NCI-H510A (cell line): ENCODE measurements at regions not wholly inside any gene's neighbourhood (a gene's known extent, or its start where the extent isn't known, plus 50 kb on each side); places are given as distances from the start of the nearest gene placed in this dataset.
"Not testable (repeated sequence)": the region's sequence is repeated elsewhere in the genome, so short reads cannot be mapped to it uniquely, and the experiment has no call there.

Experiments used
- DNase-seq: peaks from one replicate; lab custom pipeline; 2025; lab: John Stamatoyannopoulos, UW

DNA sequence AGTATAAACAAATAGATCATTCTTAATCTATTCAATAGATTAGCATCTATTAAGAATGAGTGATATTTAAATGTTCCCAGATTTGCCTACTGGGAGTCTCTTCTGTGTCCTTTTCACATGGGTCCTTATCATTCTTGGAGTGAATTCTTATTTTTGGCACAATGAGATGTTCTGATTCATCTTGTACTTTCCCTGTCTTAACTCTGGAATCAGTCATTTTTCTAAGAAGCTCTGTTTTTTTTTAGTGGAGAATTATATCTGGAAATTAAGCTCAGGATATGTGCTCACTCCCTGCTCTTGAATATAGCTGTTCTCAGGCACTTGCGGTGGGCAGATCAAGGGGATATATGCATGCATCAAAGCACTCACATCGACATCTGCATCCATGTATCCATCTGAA lies 625.3 kb upstream of the HS3ST1 start:
- no peak for DNase-seq

DNA sequence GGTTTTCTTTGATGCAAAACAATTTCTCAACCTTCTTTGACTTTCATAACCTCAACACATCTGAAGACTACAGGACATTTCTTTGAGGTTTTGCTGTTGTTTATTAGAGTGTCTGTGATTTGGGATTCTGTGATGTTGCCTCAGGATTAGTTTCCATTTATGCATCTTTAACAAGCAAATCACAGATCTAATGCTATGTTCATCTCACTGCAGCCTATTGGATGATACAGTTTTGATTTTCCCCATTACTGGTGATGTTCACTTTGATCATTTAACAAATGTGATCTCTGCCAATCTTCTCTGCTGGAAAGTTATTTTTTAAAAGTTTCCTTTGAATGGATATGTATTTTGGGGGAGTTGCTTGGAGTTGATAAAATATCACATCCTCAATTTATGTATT lies 624.9 kb upstream of the HS3ST1 start:
- no peak for DNase-seq

- no peak for DNase-seq
Observed at GRCh38 chr4:12050357-12050756, 621.7 kb upstream of the HS3ST1 start.

GRCh38 chr4:12042818-12043217 lies 614.1 kb upstream of the HS3ST1 start:
- DNase-seq: no peak

- DNase-seq: no peak
Observed at GRCh38 chr4:12041828-12042227, 613.1 kb upstream of the HS3ST1 start.

GRCh38 chr4:12036450-12036849 lies 607.8 kb upstream of the HS3ST1 start:
- no peak for DNase-seq

DNA sequence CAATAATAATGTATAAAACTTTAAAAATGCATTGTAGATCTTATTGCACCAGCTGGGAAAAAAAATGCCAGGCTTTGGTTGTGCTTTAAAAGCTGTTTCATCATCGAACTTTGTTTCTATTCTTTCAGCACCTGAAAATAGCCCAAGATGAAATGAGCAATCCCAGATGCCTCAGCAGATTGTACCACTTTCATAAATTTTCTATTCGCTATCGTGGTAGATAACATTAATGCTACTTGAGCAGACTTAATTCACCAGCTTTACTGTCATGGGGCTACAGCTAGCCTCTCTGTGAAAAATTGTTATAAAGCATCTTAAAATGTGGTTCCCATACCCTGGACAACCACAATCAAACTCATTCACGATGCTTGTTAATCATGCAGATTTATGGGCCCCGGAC lies 599.6 kb upstream of the HS3ST1 start:
- no peak for DNase-seq

DNA sequence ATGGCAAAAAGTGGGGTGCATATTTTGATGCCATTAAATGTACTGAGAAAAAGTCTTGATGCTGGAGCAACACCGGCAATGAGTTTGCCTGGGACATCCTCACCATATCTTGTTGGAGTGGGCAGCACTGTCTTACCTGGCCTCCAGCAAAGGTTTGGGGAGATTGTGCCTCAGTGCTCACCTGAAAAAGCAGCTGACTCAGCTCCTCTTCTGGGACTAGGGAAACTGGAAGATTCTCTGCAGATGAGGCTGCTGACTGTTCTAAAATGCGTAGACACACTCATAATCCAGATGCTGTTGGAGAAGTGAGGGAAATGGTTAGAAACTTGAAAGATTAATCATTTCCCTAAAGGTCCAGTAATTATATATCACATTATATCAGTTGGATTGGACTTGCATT lies 593.7 kb upstream of the HS3ST1 start:
- no peak for DNase-seq

- no peak for DNase-seq
Observed at GRCh38 chr4:12016729-12017128, 588.0 kb upstream of the HS3ST1 start.

DNA sequence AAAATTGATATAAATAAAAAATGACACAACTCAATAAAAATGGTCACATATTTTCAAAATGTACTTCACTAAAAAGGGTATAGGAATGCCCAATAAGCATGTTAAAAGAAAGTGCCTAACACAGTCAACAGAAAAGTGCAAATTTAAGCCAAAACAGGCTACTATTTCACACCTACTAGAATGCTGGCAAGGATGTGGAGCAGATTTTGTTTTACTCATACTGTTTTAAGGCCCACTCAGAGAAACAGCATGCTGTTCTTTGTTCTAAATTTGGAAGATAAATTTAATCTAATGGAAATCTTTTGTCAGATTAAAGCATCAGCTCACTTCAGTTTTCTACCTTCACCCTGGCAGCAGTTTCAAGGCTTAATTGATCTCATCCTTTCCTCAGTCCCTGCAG lies 576.8 kb upstream of the HS3ST1 start:
- no peak for DNase-seq

- not testable (repeated sequence) for DNase-seq
Observed at GRCh38 chr4:11996581-11996980, 567.9 kb upstream of the HS3ST1 start.

DNA sequence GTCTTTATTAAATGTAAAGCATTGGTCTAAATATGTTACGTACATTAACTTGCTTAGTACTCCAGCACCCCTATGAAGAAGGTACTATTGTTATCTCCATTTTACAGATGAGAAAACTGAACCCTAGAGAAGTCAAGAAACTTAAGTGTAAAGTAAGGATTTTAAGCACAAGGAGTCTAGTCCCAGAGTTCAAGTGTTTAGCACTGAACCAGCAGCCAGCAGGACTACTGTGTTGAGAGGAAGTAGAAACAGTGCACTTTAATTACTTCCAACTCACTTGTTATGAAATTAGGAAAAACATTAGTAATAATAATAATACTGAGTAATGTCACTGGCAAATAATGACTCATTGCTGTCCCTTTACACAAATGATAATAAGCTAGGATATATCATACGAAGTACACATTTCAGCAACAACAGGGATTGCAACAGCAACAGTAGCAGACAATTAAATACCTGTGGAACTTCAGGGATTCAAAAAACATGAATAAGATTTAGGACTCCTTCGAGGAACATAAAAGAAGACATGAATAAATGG lies 548.1 kb upstream of the HS3ST1 start:
- DNase-seq: no peak

DNA sequence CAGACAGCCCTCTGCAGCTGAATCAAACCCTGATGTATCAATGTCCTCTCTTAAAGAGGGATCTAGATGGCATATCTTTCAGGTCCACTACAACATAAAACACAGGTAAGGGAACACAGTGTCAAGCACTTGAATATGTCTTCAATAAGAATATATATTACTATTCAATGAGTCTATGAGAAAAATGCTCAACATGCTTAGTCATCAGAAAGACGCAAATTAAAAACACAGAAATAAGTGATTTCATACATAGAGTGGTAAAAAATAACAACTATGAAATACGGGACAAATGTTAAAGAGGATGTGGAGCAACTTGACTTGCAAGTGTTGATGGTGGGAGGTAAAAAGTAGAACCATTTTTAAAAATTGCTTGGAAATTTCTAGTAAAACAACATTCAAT lies 544.6 kb upstream of the HS3ST1 start:
- no peak for DNase-seq

GRCh38 chr4:11970754-11971153 lies 542.1 kb upstream of the HS3ST1 start:
- DNase-seq: no peak

GRCh38 chr4:11966782-11967181 lies 538.1 kb upstream of the HS3ST1 start:
- no peak for DNase-seq

GRCh38 chr4:11954093-11954492 lies 525.4 kb upstream of the HS3ST1 start:
- DNase-seq: no peak

DNA sequence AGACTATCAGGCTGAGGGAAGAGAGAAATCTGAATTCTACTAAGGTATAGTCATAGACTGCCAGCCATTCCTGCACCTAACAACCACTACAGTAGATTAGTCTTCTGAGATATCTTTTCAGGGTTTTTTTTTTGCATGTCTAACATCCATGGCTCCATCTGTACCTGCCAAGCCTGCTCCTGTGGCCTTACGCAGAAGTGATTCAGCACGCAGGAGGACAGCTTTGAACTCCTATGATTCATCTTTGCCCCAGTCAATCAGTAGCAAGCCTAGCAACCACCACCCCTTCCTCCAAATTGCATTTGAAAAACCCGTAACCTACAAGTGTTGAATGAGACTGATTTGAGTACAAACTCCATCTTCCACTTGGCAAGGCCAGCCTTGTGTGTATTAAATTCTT lies 520.7 kb upstream of the HS3ST1 start:
- no peak for DNase-seq

- not testable (repeated sequence) for DNase-seq
Observed at GRCh38 chr4:11947629-11948028, 518.9 kb upstream of the HS3ST1 start.

DNA sequence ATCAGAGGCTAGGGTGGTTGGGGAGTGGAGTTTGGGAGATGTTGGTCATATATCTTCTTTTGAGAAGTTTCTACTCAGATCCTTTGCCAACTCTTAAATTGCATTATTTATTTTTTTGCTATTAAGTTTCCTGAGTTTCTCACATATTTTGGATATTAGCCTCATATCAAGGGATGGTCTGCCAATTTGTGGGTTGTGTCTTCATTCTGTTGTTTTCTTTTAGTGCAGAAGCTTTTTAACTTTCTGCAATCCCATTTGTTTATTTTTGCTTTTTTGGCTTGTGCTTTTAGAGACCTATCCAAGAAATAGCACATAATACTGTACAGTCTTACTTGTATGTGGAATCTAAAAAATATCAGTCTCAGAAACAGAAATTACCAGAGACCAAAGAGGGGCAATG lies 509.2 kb upstream of the HS3ST1 start:
- DNase-seq: no peak

GRCh38 chr4:11931266-11931820 lies 502.6 kb upstream of the HS3ST1 start:
- no peak for DNase-seq

DNA sequence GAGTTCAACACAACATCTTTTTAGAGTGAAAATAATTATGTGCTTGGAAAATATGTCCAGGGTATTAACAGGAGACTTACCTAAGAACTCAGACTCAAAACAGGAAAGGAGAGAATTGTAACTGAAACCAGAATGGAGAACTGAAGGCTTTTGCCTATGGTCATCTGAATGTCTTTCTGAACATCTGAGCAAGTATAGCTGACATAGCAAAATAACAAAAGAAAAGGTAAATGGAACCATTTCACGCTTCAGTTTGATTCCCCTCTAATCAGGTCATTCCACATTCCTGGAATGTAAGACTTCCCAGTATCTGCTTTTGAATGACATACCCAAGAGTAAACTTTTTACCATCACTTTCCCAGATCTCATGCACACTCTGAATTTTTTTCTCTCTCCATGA lies 500.4 kb upstream of the HS3ST1 start:
- no peak for DNase-seq

- DNase-seq: no peak
Observed at GRCh38 chr4:11919316-11919715, 490.6 kb upstream of the HS3ST1 start.

DNA sequence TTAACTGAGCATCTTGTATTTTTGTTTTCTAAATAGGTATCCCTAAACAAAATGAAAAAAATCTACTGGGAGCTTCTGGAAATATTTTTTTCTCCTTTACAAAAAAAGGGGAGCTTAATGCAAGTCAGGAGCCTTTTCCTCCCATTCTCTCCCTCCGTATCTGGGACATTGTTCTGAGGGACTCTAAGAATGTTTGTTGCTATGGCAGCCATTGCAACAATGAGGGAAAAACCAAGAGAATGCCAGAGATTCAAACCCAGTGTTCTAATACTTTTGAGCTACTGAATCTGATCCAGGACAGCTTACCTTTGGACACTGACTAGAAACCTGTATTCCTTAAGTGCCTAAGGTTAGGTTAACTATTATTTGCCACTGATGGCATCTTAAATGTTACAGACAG lies 485.7 kb upstream of the HS3ST1 start:
- no peak for DNase-seq

DNA sequence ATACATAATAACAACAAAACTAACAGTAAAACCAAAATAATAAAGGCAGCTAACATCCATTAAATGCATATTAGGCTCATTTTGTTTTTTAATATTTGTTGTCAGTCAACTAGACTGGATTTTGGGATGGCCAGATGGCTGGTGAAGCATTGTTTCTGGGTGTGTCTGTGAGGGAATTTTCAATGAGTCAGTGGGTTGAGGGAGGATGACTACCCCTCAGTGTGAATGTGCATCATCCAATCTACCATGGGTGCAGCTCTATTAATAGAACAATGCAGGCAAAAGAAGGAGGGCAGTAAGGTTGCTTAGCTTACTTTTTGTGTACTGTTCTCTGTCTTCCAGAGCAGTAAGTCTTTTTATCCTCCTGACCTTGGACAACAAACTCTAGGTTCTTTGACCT lies 484.2 kb upstream of the HS3ST1 start:
- no peak for DNase-seq

DNA sequence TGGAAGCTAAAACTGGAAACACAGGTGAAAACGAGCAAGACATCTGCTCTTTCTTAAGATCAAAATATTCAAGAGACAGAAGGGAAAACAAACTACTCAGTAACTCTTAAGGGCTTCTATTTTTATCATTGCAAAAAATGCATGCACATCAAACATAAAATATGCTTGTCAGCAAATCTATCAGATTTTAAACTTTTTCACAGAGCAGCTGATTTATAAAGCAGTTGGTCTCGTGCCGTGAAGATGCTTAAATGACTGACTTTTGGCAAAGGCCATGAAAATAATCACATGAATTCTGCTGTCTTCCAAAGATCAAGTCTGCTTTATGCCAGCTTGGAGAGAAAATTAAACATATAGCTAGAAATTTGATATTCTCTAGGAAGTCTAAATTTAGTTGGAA lies 482.1 kb upstream of the HS3ST1 start:
- no peak for DNase-seq
